ENCODE measurements at regions not wholly inside any gene's neighbourhood (a gene's known extent, or its start where the extent isn't known, plus 50 kb on each side); places are given as distances from the start of the nearest gene placed in this dataset.

GRCh38 chr6:91317984-91318383, 731.1 kb upstream of the MAP3K7 start:
- no peak for DNase-seq

GRCh38 chr6:91317247-91317835, 730.5 kb upstream of the MAP3K7 start:
- no peak for DNase-seq

- no peak for DNase-seq
These were observed 723.3 kb upstream of the MAP3K7 start for GRCh38 chr6:91310178-91310577.

- no peak for DNase-seq
These were observed 718.9 kb upstream of the MAP3K7 start for GRCh38 chr6:91305755-91306154.

GRCh38 chr6:91304521-91304920, 717.6 kb upstream of the MAP3K7 start:
- DNase-seq: no peak

- no peak for DNase-seq
These were observed 716.5 kb upstream of the MAP3K7 start for GRCh38 chr6:91303326-91303725.

GRCh38 chr6:91299544-91300491, 712.9 kb upstream of the MAP3K7 start:
- DNase-seq: no peak

GRCh38 chr6:91298543-91299145, 711.8 kb upstream of the MAP3K7 start:
- DNase-seq: no peak

GRCh38 chr6:91293395-91293794, 706.5 kb upstream of the MAP3K7 start:
- no peak for DNase-seq

GRCh38 chr6:91291071-91291470, 704.2 kb upstream of the MAP3K7 start:
- DNase-seq: no peak

- no peak for DNase-seq
These were observed 701.9 kb upstream of the MAP3K7 start for GRCh38 chr6:91288741-91289140.

- no peak for DNase-seq
These were observed 695.0 kb upstream of the MAP3K7 start for GRCh38 chr6:91281901-91282300.

GRCh38 chr6:91280494-91280830, 693.6 kb upstream of the MAP3K7 start:
- DNase-seq: no peak

- no peak for DNase-seq
These were observed 693.0 kb upstream of the MAP3K7 start for GRCh38 chr6:91279740-91280493.

- DNase-seq: no peak
These were observed 691.5 kb upstream of the MAP3K7 start for GRCh38 chr6:91278416-91278815.

- DNase-seq: no peak
These were observed 689.4 kb upstream of the MAP3K7 start for GRCh38 chr6:91276315-91276714.

- no peak for DNase-seq
These were observed 686.9 kb upstream of the MAP3K7 start for GRCh38 chr6:91273729-91274128.

GRCh38 chr6:91271807-91272206, 684.9 kb upstream of the MAP3K7 start:
- DNase-seq: no peak

- no peak for DNase-seq
These were observed 682.1 kb upstream of the MAP3K7 start for GRCh38 chr6:91268941-91269340.

- DNase-seq: no peak
These were observed 680.4 kb upstream of the MAP3K7 start for GRCh38 chr6:91267246-91267645.

GRCh38 chr6:91266156-91266555, 679.3 kb upstream of the MAP3K7 start:
- no peak for DNase-seq

GRCh38 chr6:91243436-91243835, 656.6 kb upstream of the MAP3K7 start:
- no peak for DNase-seq

GRCh38 chr6:91242614-91242949, 655.7 kb upstream of the MAP3K7 start:
- no peak for DNase-seq

Data from GDM1 (cell line).